ENCODE measurements at regions not wholly inside any gene's neighbourhood (a gene's known extent, or its start where the extent isn't known, plus 50 kb on each side); places are given as distances from the start of the nearest gene placed in this dataset.

DNA sequence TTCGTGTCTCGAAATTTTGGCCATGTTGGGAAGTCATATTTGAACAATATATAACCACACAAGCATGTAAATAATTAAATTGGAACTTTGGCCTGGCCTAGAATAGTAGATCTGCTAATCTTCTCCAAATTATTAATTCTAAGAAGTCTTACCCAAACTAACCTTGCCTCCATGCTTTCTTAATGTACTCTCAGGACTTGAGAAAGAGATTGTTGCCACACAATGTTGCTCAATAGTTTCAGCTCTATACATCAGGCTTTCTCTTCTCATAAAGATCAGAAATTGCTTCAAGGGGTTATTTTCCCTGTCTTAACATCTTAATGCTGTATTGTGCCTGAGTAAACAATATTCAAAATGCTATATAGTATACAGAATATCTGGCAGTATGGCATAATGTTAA is 202.7 kb upstream of the LRIG1 start:
- no peak for TF ChIP-seq POLR2A (IDR thresholded peaks at IDR 0.05)
- TF ChIP-seq, protein P1, sequence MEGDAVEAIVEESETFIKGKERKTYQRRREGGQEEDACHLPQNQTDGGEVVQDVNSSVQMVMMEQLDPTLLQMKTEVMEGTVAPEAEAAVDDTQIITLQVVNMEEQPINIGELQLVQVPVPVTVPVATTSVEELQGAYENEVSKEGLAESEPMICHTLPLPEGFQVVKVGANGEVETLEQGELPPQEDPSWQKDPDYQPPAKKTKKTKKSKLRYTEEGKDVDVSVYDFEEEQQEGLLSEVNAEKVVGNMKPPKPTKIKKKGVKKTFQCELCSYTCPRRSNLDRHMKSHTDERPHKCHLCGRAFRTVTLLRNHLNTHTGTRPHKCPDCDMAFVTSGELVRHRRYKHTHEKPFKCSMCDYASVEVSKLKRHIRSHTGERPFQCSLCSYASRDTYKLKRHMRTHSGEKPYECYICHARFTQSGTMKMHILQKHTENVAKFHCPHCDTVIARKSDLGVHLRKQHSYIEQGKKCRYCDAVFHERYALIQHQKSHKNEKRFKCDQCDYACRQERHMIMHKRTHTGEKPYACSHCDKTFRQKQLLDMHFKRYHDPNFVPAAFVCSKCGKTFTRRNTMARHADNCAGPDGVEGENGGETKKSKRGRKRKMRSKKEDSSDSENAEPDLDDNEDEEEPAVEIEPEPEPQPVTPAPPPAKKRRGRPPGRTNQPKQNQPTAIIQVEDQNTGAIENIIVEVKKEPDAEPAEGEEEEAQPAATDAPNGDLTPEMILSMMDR (IDR thresholded peaks at IDR 0.05) = no peak
- TF ChIP-seq POLR2AphosphoS5 (IDR thresholded peaks at IDR 0.05) = no peak

Measured in transverse colon (tissue), 4 donors.